ENCODE measurements at regions not wholly inside any gene's neighbourhood (a gene's known extent, or its start where the extent isn't known, plus 50 kb on each side); places are given as distances from the start of the nearest gene placed in this dataset.

- TF ChIP-seq CTCF (conservative IDR thresholded peaks at IDR 0.05; ENCODE audit: low read depth in 2 of 2) (no peak), POLR2AphosphoS5 (IDR thresholded peaks at IDR 0.05; ENCODE audit: low read depth) (no peak), ZNF331 (CRISPR knock-in tag; IDR thresholded peaks at IDR 0.05; ENCODE audit: low read depth) (no peak), ETS1 (IDR thresholded peaks at IDR 0.05) (no peak), EZH2phosphoT487 (IDR thresholded peaks at IDR 0.05; ENCODE audit: unreplicated experiment) (no peak), EZH2 (IDR thresholded peaks at IDR 0.05; ENCODE audit: low read depth, unreplicated experiment) (no peak)
Observed at GRCh38 chr5:111958851-111959250, 201.9 kb upstream of the NREP start.

All from GM23338 (cell line).